Stimulated activated CD8-positive, alpha-beta memory T cell treated with anti-CD3 and anti-CD28 coated beads, Interleukin-4, amount 100 ng/mL, for 24 hours (primary cell): ENCODE measurements at regions not wholly inside any gene's neighbourhood (a gene's known extent, or its start where the extent isn't known, plus 50 kb on each side); places are given as distances from the start of the nearest gene placed in this dataset.

ENCODE experiments used
- DNase-seq: peaks from one replicate; pipeline ENCODE4 v3.0.0-alpha.2; 2020; ENCODE audit warnings: low read depth

GRCh38 chr4:138964716-138965426 is 50.7 kb upstream of the NOCT start:
- no peak for DNase-seq

- DNase-seq = no peak
Measured at GRCh38 chr4:138963412-138963811, 52.2 kb upstream of the NOCT start.

- no peak for DNase-seq
Measured at GRCh38 chr4:138961664-138962063, 53.9 kb upstream of the NOCT start.

- no peak for DNase-seq
Measured at GRCh38 chr4:138961129-138961528, 54.5 kb upstream of the NOCT start.

GRCh38 chr4:138960175-138960710 is 55.3 kb upstream of the NOCT start:
- DNase-seq = no peak

GRCh38 chr4:138959097-138959815 is 56.3 kb upstream of the NOCT start:
- DNase-seq = no peak

- no peak for DNase-seq
Measured at GRCh38 chr4:138958519-138958918, 57.1 kb upstream of the NOCT start.

- no peak for DNase-seq
Measured at GRCh38 chr4:138957302-138957701, 58.3 kb upstream of the NOCT start.

- no peak for DNase-seq
Measured at GRCh38 chr4:138954428-138954827, 61.2 kb upstream of the NOCT start.

GRCh38 chr4:138953961-138954371 is 61.6 kb upstream of the NOCT start:
- no peak for DNase-seq

- DNase-seq = peak; percentile 8
Measured at GRCh38 chr4:138952411-138952810, 63.2 kb upstream of the NOCT start.

GRCh38 chr4:138951764-138952163 is 63.8 kb upstream of the NOCT start:
- DNase-seq = no peak

- no peak for DNase-seq
Measured at GRCh38 chr4:138949866-138950265, 65.7 kb upstream of the NOCT start.

- DNase-seq = no peak
Measured at GRCh38 chr4:138948918-138949317, 66.7 kb upstream of the NOCT start.

- no peak for DNase-seq
Measured at GRCh38 chr4:138946306-138946705, 69.3 kb upstream of the NOCT start.

GRCh38 chr4:138945840-138946239 is 69.7 kb upstream of the NOCT start:
- DNase-seq = no peak

GRCh38 chr4:138945401-138945800 is 70.2 kb upstream of the NOCT start:
- DNase-seq = no peak

GRCh38 chr4:138943893-138944292 is 71.7 kb upstream of the NOCT start:
- DNase-seq = no peak

GRCh38 chr4:138941037-138941436 is 74.5 kb upstream of the NOCT start:
- no peak for DNase-seq

GRCh38 chr4:138939960-138940359 is 75.6 kb upstream of the NOCT start:
- DNase-seq = no peak

- no peak for DNase-seq
Measured at GRCh38 chr4:138938366-138938690, 77.3 kb upstream of the NOCT start.

GRCh38 chr4:138935135-138935807 is 80.3 kb upstream of the NOCT start:
- no peak for DNase-seq

- DNase-seq = no peak
Measured at GRCh38 chr4:138927072-138927471, 88.5 kb upstream of the NOCT start.
